Astrocyte (in vitro differentiated cells and primary cell): ENCODE measurements at regions not wholly inside any gene's neighbourhood (a gene's known extent, or its start where the extent isn't known, plus 50 kb on each side); places are given as distances from the start of the nearest gene placed in this dataset.
"Not testable (repeated sequence)": the region's sequence is repeated elsewhere in the genome, so short reads cannot be mapped to it uniquely, and the experiment has no call there.

Experiments
- EZH2 ChIP-seq: IDR thresholded peaks from 2 replicates; pipeline ENCODE4 v1.6.1; 2012; ENCODE audit warnings: mild to moderate bottlenecking, low read length, inconsistent platforms; ENCODE audit not compliant: insufficient read depth
- TF ChIP-seq, protein P1 (sequence below): IDR thresholded peaks from 2 replicates; pipeline ENCODE4 v1.5.1; 2011; ENCODE audit warnings: low read depth, mild to moderate bottlenecking, inconsistent platforms, low read length, moderate library complexity; ENCODE audit not compliant: insufficient read depth

GRCh38 chrY:3406896-3407452, 171.9 kb upstream of the TGIF2LY start:
- TF ChIP-seq, protein P1, sequence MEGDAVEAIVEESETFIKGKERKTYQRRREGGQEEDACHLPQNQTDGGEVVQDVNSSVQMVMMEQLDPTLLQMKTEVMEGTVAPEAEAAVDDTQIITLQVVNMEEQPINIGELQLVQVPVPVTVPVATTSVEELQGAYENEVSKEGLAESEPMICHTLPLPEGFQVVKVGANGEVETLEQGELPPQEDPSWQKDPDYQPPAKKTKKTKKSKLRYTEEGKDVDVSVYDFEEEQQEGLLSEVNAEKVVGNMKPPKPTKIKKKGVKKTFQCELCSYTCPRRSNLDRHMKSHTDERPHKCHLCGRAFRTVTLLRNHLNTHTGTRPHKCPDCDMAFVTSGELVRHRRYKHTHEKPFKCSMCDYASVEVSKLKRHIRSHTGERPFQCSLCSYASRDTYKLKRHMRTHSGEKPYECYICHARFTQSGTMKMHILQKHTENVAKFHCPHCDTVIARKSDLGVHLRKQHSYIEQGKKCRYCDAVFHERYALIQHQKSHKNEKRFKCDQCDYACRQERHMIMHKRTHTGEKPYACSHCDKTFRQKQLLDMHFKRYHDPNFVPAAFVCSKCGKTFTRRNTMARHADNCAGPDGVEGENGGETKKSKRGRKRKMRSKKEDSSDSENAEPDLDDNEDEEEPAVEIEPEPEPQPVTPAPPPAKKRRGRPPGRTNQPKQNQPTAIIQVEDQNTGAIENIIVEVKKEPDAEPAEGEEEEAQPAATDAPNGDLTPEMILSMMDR, result not testable (repeated sequence)
- not testable (repeated sequence) for TF ChIP-seq EZH2
